ENCODE measurements at regions not wholly inside any gene's neighbourhood (a gene's known extent, or its start where the extent isn't known, plus 50 kb on each side); places are given as distances from the start of the nearest gene placed in this dataset.

GRCh38 chr3:6779140-6779539 is 81.8 kb upstream of the GRM7 start:
- Histone ChIP-seq H3K27ac (no peak overlapping the region), H3K27me3 (peaks cover 0 to 4% (median 0%) of the 10 kb centered on the region in 7 donors), H3K4me3 (no peak overlapping the region), H3K4me1 (no peaks in the 10 kb centered on the region), H3K36me3 (no peaks in the 10 kb centered on the region), H3K9me3 (no peaks in the 10 kb centered on the region)
- WGBS, 2 donors, result 90 to 93% methylated on average over 6 of the region's 6 CpGs
- no peak for DNase-seq
- TF ChIP-seq CTCF (IDR thresholded peaks at IDR 0.05), result no peak
- intact Hi-C loops (cut with DNase I), result loop anchor here in 1 of 10 donors (10.0 kb wide), 1 partner anchor 564 kb away; no protein-coding TSS in a partner anchor
- no peak for ATAC-seq

GRCh38 chr3:6781092-6781491 is 79.8 kb upstream of the GRM7 start:
- H3K4me3 ChIP-seq, result no peak overlapping the region
- DNase-seq, result no peak
- H3K36me3 ChIP-seq, result no peaks in the 10 kb centered on the region
- H3K9me3 ChIP-seq, result no peaks in the 10 kb centered on the region
- intact Hi-C loops (cut with DNase I), result no loop called here
- TF ChIP-seq CTCF (IDR thresholded peaks at IDR 0.05), result no peak
- no peaks in the 10 kb centered on the region for H3K4me1 ChIP-seq
- ATAC-seq, result no peak
- no peaks in the 10 kb centered on the region for H3K27me3 ChIP-seq
- H3K27ac ChIP-seq, result no peak overlapping the region
- 56 to 64% methylated on average over 3 of the region's 3 CpGs for WGBS, 2 donors

- Histone ChIP-seq H3K4me3 (no peak overlapping the region), H3K27ac (no peak overlapping the region), H3K9me3 (no peaks in the 10 kb centered on the region), H3K27me3 (peaks cover 0 to 5% (median 0%) of the 10 kb centered on the region in 7 donors), H3K4me1 (no peaks in the 10 kb centered on the region), H3K36me3 (no peaks in the 10 kb centered on the region)
- intact Hi-C loops (cut with DNase I), result no loop called here
- 34 to 40% methylated on average over 2 of the region's 2 CpGs for WGBS, 2 donors
- no peak for DNase-seq
- no peak for TF ChIP-seq CTCF (IDR thresholded peaks at IDR 0.05)
- ATAC-seq, result no peak
Observed at GRCh38 chr3:6785726-6786125, 75.2 kb upstream of the GRM7 start.

GRCh38 chr3:6791161-6791560 is 69.8 kb upstream of the GRM7 start:
- WGBS, 2 donors, result 45% methylated on average over 2 of the region's 2 CpGs
- intact Hi-C loops (cut with DNase I), result loop anchor here in 3 of 10 donors (10.0 kb wide), 1 partner anchor 396 kb away; no protein-coding TSS in a partner anchor
- ATAC-seq (no peak), DNase-seq (no peak)
- no peaks in the 10 kb centered on the region for H3K36me3 ChIP-seq
- peak in 3 of 9 donors; percentile 15 to 26 (median 16) for TF ChIP-seq CTCF (IDR thresholded peaks at IDR 0.05)
- H3K9me3 ChIP-seq, result no peaks in the 10 kb centered on the region
- H3K27me3 ChIP-seq, result peaks cover 0 to 5% (median 0%) of the 10 kb centered on the region in 7 donors
- H3K4me3 ChIP-seq, result no peak overlapping the region
- no peak overlapping the region for H3K27ac ChIP-seq
- H3K4me1 ChIP-seq, result no peaks in the 10 kb centered on the region

All from heart right ventricle (tissue), 16 donors.